C4-2B (cell line): ENCODE measurements at regions not wholly inside any gene's neighbourhood (a gene's known extent, or its start where the extent isn't known, plus 50 kb on each side); places are given as distances from the start of the nearest gene placed in this dataset.
A peak's percentile ranks its signal among the peaks of the same experiment; 100 is the strongest.
"Not testable (repeated sequence)": the region's sequence is repeated elsewhere in the genome, so short reads cannot be mapped to it uniquely, and the experiment has no call there.

ENCODE experiments used
- H3K27ac ChIP-seq: fragments of 450-650 bp; 2 replicates; pipeline ENCODE4 v1.5.1; 2017
- ZFX ChIP-seq: fragments of 450-650 bp; IDR thresholded peaks from 2 replicates; pipeline ENCODE4 v1.6.1; 2017
- TF ChIP-seq, protein P1 (sequence below): fragments of 450-650 bp; conservative IDR thresholded peaks from 2 replicates; pipeline ENCODE4 v1.5.1; 2017; ENCODE audit warnings: mild to moderate bottlenecking

DNA sequence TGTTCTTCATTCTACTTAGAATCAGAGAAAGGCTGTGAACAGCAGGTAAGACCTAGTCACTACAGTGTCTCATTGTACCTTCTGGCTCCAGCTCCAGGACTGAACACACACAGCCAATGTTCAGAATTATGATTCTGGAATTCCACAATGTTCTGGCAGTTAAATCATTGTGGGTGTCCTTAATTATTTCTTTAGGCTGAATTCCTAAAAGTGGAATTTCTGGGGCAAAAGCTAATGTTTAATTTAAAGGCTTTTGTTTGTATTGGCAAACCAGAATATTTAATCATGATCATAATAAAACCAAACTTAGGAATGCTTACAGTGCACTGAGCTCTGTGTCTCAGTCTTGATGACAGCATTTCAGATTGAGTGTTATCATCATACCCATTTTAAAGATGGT lies 67.0 kb upstream of the FAT1 start:
- TF ChIP-seq ZFX, result no peak
- TF ChIP-seq, protein P1, sequence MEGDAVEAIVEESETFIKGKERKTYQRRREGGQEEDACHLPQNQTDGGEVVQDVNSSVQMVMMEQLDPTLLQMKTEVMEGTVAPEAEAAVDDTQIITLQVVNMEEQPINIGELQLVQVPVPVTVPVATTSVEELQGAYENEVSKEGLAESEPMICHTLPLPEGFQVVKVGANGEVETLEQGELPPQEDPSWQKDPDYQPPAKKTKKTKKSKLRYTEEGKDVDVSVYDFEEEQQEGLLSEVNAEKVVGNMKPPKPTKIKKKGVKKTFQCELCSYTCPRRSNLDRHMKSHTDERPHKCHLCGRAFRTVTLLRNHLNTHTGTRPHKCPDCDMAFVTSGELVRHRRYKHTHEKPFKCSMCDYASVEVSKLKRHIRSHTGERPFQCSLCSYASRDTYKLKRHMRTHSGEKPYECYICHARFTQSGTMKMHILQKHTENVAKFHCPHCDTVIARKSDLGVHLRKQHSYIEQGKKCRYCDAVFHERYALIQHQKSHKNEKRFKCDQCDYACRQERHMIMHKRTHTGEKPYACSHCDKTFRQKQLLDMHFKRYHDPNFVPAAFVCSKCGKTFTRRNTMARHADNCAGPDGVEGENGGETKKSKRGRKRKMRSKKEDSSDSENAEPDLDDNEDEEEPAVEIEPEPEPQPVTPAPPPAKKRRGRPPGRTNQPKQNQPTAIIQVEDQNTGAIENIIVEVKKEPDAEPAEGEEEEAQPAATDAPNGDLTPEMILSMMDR, result no peak
- H3K27ac ChIP-seq, result peak overlapping the region; percentile 59

DNA sequence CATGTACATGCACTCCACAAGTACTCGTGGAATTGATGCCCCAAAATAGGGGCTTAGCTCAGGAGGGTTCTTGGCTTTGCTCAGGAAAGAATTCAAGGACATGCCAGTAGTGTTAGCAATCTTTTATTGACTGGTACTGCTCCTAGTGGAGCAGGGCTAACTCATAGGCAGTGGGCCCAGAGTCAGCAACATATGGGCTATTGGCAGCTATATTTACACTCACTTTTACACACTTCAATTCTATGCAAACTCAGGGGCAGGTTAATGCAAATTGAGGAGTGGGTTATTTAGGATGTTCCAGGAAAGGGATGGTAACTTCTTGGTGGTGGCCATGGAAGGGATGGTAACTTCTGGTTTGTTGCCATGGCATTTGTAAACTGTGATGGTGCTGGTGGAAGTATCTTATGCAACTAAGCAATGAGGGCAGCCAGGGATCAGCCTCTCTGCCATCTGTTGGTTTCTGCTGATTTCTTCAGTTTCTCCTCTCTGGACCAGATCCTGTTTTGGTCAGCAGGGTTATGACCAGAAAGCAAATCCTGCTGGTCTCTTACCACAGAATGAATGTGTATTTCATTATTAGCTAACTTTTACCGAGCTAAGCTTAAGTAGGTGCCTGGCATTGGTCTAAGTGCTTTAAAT lies 69.2 kb upstream of the FAT1 start:
- TF ChIP-seq, protein P1, result no peak
- no peak for TF ChIP-seq ZFX
- no peak overlapping the region for H3K27ac ChIP-seq

DNA sequence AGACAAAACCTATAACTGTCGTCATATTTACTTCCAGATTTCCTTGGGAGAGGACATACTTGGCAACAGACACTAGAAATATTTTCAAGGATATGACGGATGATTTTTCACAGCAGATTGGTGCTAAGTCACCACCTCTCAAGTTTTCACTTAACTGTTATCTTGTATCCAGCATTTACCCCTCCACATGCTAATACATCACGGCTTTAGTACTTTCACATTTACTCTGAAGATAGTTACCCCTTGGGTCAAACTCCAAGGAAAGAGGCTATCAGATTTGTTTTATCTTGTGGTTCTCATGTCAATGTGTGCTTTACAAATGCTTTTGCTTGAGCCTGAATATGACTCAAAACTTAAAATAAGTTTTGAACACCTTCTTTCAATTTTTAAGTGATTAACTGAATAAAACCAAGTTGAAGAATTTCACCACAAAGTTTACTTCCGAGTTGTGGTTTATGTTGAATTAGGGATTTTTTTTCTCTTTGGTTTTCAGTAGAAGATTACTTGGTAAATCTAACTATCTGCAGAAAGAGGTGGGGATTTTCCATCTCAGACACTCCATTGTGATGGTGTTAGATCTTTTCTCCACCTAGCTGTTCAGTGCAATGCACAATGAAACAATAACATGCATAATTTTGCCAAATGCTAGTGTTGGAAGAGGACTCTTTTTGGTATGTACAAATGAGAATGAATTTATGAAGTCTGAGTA lies 75.4 kb upstream of the FAT1 start:
- no peak overlapping the region for H3K27ac ChIP-seq
- TF ChIP-seq, protein P1, result no peak
- TF ChIP-seq ZFX, result no peak

DNA sequence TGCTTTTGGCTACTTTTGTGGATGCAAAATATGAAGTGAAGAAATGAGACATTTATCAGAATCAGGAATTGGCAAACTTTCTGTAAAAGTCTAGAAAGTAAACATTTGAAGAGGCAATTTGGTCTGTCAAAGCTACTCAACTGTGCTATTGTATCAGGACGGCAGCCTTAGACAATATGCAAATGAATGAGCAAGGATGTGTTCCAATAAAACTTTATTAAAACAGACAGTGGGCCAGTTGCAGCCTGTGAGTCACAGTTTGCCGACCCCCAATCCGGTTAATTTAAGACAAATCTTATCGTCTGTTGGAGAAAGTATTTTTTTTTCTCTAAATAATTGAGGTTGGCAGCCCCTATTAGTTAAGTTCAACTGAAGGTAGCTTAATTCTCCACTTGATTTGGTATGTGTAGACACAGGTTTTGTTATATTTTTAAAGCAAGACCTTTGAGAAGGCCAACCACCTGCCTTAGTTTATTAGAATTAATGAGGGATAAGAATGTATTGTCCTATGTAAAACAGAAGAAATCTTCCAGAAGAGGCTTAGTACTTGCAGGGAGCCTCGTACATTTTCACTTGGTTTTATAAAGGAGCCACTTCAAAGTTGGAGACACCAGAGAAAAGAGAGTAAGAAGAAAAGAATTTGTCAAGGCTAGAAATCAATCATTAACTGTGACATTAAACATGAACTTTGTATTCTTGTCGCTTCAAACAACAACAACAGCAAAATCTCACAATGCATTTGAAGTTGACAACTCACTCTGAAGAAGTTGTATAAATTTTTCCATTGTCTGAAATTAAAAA lies 81.6 kb upstream of the FAT1 start:
- no peak overlapping the region for H3K27ac ChIP-seq
- TF ChIP-seq, protein P1, result no peak

DNA sequence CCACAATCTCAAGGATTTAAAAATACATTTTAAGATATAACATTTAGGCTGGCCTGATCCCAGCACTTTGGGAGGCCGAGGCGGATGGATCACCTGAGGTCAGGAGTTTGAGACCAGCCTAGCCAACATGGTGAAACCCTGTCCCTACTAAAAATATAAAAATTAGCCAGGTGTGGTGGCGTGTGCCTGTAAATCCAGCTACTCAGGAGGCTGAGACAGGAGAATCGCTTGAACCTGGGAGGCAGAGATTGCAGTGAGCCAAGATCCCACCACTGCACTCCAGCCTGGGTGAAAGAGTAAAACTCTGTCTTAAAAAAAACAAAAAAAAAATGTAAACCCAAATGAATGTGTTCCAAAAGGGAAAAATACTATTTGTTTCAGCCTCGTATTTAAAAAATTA lies 82.3 kb upstream of the FAT1 start:
- not testable (repeated sequence) for H3K27ac ChIP-seq

DNA sequence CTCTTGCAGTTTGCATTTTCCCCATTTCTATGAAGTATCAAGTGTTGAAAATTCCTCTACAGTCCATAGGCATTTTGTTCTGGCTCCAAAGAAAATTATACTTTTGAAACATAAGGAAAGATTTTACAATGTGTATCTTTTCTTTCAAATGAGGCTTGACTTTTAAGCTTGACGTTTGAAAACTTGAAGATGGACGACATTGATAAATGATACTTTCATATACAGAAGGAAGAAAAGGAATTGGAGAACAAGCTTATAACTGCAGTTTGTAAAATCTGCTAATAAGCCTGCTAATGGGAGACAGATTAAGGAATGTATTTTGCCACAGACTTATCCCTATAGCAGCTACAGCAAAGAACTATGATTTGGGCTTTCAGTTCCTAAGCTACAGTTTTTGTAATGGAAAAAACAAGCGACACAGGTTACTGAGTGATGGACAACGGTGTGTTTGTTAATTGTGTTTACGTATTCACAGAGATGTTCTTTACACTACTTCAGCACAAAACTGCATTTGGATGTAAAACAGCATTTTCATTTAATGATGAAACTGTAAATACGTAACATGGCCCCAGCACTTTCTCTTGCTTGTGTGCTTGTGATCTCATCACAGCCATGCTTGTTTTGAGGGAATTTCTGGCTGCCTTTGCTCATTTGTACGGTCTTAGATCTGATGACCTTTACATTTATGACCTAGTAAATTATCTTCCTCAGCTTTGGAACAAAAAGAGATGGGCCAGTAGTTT lies 83.2 kb upstream of the FAT1 start:
- TF ChIP-seq, protein P1, result no peak
- no peak for TF ChIP-seq ZFX
- no peak overlapping the region for H3K27ac ChIP-seq

DNA sequence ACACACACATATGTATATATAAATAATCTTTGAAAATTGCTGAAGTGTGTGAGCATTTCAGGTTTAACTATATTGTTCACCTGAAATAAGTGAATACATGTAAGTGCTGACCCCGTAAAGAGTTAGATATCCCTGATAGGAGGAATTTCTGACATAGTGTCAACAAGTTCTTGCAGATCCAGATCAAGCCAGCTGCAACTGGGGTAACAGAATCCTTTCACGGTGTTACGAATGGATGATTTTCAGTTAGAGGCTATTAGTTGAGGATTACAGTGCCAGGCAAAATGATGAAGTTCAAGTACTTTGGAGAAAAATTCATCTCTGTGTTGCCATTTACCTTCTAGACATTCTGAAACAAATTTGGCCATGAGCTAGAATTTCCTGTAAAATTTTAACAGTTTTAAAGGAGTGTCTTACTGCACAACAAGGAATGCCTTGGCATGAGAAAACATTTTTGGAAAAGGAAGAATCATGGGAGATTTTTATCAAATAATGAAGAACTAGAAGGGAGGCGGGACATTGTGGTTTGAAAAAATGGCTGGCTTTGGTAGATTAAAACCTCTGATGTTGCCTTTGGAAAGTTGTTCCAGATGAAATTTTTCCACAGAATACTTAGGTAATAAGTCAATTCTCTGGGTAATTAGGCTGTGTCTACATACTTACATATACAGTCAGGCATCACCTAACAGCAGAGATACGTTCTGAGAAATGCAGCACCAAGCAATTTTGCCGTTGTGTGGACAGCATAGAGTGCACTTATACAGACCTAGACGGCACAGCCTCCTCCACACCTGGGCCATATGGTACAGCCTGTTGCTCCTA lies 84.4 kb upstream of the FAT1 start:
- no peak overlapping the region for H3K27ac ChIP-seq
- TF ChIP-seq, protein P1, result no peak
- no peak for TF ChIP-seq ZFX
